GM15510 (cell line): ENCODE measurements at regions not wholly inside any gene's neighbourhood (a gene's known extent, or its start where the extent isn't known, plus 50 kb on each side); places are given as distances from the start of the nearest gene placed in this dataset.

Experiments used
- POLR2A ChIP-seq: IDR thresholded peaks from 3 replicates; pipeline ENCODE4 v1.6.1; 2011; ENCODE audit warnings: borderline replicate concordance; ENCODE audit not compliant: insufficient read length; ENCODE audit errors: extremely low read depth

GRCh38 chr2:120803764-120804335, 68.2 kb downstream of the GLI2 start:
- no peak for TF ChIP-seq POLR2A

DNA sequence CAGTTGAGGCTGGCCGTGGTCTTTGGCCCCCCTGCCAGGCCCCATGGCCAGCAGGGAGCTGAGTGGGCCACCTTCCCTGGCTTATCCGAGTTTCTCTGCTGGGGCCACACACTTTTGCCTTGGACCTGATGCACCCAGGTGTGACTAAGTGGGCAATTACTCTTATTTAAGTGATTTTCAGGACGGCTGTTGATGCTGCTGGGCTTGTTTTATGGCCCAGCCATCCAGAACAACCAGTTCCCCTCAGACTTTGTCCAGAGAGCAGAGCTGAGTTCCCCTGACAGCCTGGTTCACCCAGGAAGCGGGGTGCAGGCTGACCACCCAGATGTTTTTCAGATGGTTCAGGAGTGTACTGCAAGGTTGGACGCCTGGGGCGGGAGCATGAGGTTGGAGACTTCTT, 68.8 kb downstream of the GLI2 start:
- TF ChIP-seq POLR2A, result no peak

GRCh38 chr2:120805011-120805410, 69.3 kb downstream of the GLI2 start:
- no peak for TF ChIP-seq POLR2A

DNA sequence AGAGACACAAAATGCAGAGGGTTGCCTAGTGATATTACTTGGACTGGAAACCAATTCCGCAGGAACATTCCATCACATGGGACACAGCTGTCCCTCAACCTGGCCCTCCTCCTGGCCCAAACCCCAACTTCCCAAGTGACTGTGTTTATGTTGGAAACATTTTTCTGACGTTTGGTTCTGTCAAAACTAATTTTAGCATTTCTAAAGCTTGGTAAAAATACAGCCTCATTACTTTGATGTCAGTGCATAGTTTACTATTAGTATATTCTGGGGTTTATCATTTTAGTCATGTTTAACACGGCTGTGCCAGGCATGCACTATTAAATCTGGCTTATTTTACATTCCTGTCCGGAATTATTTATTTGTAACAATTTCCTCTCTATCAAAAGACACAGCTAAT, 69.9 kb downstream of the GLI2 start:
- no peak for TF ChIP-seq POLR2A

DNA sequence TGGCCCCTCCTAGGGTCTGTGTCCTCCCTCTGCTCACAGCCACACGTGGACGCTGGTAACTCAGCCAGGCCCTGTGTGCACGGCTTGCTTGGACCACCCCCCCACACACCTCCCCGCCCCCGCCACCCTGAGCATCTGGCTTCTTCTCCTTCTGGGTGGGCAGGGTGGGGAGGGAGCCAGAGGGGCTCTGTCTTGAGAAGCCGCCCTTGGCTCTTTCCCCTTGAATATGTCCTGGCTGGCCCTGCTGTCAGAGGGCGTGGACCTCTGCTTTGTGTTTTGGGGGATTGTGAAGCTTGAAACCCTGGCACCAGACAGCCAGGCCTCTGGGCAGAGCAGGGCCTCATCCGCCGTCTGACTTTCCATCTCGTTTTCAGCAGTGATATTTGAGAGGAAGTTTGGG, 72.1 kb downstream of the GLI2 start:
- no peak for TF ChIP-seq POLR2A

DNA sequence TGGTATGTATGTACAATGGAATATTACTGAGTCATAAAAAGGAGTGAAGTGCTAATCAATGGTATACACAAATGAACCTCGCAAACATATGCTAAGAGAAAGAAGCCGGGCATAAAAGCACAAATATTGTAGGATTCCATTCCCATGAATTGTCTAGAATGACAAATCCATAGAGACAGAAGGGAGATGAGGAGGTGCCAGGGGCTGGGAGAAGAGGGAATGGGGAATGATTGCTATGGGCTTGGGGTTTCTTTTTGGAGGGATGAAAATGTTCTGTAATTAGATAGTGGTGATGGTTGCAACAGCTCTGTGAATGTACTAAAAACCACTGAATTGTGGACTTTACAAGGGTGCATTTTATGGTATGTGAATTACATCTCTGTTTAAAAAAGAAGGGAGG, 73.5 kb downstream of the GLI2 start:
- no peak for TF ChIP-seq POLR2A

DNA sequence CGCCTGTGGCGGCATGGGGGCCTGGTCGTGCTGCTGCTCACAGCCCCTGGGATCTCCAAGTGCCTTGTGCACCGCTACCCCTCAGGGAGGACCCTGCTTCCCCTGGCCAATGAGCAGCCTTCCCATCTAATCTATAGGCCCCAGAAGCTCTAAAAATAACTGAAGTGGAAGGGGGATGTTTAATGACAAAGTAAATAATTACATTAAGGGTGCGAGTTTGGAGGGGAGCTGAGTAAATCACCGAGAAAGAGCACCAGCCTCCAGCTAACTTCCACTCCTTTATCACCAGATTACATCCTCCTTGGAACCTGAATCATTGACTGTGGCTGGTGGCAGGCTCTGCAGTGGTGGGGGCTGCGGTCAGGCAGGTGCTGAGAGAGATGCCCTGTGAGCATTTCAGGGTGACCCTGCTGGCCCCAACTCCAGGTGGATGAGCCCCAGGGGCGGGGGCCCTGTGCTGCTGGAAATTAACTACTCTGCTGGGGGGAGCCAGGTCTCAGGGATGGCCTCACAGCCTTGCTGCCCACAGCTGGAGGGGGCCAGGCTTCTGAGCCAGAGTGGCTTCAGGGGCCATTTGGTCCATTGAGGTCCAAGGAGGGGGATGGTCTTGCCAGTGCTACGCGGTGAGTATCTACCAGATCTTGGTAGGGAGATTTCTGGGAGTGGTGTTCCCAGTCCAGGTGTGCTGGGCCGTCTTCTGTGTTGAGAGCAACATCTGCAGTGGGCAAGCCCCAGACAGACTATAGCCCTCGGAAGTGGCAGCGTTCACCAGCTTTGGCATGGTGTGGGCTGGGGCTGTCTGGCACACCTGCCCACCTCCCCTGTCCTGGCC, 74.2 kb downstream of the GLI2 start:
- no peak for TF ChIP-seq POLR2A

- no peak for TF ChIP-seq POLR2A
Observed at GRCh38 chr2:120810639-120811038, 75.0 kb downstream of the GLI2 start.

DNA sequence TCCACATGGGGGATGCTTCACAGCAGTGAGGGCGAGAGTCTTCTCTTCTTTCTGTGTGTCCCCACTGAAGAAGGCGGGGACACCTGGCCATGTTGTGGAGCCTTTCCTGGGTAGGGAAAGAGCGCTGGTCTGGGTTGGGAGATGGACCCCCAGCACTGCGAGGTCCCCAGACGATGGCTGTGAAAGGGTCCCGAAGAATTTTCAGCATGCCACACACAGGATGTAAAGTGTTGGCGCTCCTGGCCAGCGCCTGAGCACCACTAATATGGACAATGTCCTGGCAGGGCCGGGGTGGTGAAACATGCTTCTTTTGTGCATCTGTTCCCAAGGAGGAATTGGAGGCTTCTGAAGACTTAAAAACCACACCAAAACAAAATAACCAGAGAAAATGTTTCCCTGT, 77.2 kb downstream of the GLI2 start:
- no peak for TF ChIP-seq POLR2A

GRCh38 chr2:120814352-120814751, 78.7 kb downstream of the GLI2 start:
- TF ChIP-seq POLR2A, result no peak

DNA sequence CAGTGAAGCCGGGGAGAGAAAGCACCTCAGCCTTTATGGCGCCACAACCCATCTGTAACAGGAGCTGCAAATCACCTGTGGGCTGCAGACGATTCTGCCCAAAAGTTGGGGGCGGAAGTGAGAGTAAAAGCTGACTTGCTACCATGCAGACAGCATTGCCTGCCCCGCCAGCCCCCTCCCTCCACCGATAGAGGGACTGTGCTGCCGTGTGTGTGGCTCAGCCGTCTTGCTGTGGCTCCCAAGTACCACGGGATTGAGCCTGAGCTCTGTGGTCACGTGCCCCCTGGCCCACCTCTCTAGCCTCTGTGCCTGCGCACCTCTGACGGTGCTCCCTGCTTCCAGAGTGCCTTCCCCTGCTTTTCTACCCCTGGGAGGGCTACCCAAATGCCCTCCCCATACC, 79.6 kb downstream of the GLI2 start:
- no peak for TF ChIP-seq POLR2A

- no peak for TF ChIP-seq POLR2A
Observed at GRCh38 chr2:120817136-120817955, 81.7 kb downstream of the GLI2 start.

GRCh38 chr2:120817956-120818325, 82.3 kb downstream of the GLI2 start:
- TF ChIP-seq POLR2A, result no peak

DNA sequence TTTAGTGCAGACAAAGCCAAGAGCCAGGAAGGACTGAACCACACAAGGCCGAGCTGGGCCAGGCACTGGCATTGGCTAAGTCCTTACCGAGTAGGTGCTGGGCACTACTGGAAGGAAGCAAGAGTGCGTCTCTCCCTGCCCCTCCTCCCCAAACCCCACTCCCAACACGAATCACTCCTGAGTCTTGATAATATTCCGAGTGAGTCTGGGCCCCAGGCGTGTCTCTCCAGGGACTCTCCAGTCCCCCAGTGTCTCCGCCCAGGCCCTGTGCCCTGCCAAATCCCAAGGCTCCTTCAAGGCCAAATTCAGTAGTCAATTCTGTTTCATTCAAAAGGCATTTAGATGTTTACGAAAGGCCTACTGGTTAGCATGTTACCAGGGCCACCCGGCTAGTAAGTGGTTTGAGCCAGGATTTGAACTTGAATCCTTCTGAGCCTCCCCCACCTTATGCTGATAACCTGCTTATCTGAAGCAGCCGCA, 82.8 kb downstream of the GLI2 start:
- no peak for TF ChIP-seq POLR2A

GRCh38 chr2:120819720-120820210, 84.1 kb downstream of the GLI2 start:
- no peak for TF ChIP-seq POLR2A
